GM18498 (cell line): ENCODE measurements at regions not wholly inside any gene's neighbourhood (a gene's known extent, or its start where the extent isn't known, plus 50 kb on each side); places are given as distances from the start of the nearest gene placed in this dataset.
A peak's percentile ranks its signal among the peaks of the same experiment; 100 is the strongest.
"Not testable (repeated sequence)": the region's sequence is repeated elsewhere in the genome, so short reads cannot be mapped to it uniquely, and the experiment has no call there.

Experiments
- ATAC-seq: cut with Tn5 transposase; IDR thresholded peaks from one replicate; pipeline ENCODE4 v1.9.1; 2021; ENCODE audit warnings: mild to moderate bottlenecking, moderate library complexity; ENCODE audit not compliant: unreplicated experiment

- not testable (repeated sequence) for ATAC-seq
These were observed 73.9 kb upstream of the LYZL2 start for GRCh38 chr10:30703446-30703845.

GRCh38 chr10:30702860-30703259, 73.3 kb upstream of the LYZL2 start:
- no peak for ATAC-seq

GRCh38 chr10:30701451-30702173, 72.1 kb upstream of the LYZL2 start:
- ATAC-seq, result peak; percentile 70

- ATAC-seq, result no peak
These were observed 68.3 kb upstream of the LYZL2 start for GRCh38 chr10:30697806-30698205.

GRCh38 chr10:30697221-30697620, 67.7 kb upstream of the LYZL2 start:
- not testable (repeated sequence) for ATAC-seq

GRCh38 chr10:30696416-30697185, 67.0 kb upstream of the LYZL2 start:
- not testable (repeated sequence) for ATAC-seq

- ATAC-seq, result not testable (repeated sequence)
These were observed 66.1 kb upstream of the LYZL2 start for GRCh38 chr10:30695481-30696236.

GRCh38 chr10:30694518-30695228, 65.1 kb upstream of the LYZL2 start:
- no peak for ATAC-seq

GRCh38 chr10:30691639-30692015, 62.1 kb upstream of the LYZL2 start:
- ATAC-seq, result no peak

- not testable (repeated sequence) for ATAC-seq
These were observed 61.5 kb upstream of the LYZL2 start for GRCh38 chr10:30690948-30691638.

- ATAC-seq, result no peak
These were observed 58.9 kb upstream of the LYZL2 start for GRCh38 chr10:30688456-30688855.

GRCh38 chr10:30687698-30688213, 58.2 kb upstream of the LYZL2 start:
- ATAC-seq, result peak; percentile 70

GRCh38 chr10:30686708-30687107, 57.2 kb upstream of the LYZL2 start:
- no peak for ATAC-seq

- no peak for ATAC-seq
These were observed 53.9 kb upstream of the LYZL2 start for GRCh38 chr10:30683496-30683895.

- ATAC-seq, result not testable (repeated sequence)
These were observed 53.0 kb upstream of the LYZL2 start for GRCh38 chr10:30682377-30683199.

GRCh38 chr10:30680908-30681307, 51.4 kb upstream of the LYZL2 start:
- no peak for ATAC-seq
